GM12878 (cell line): ENCODE measurements at regions not wholly inside any gene's neighbourhood (a gene's known extent, or its start where the extent isn't known, plus 50 kb on each side); places are given as distances from the start of the nearest gene placed in this dataset.

Experiments
- ASH2L ChIP-seq: fragments of 300-600, 200-600 bp; sonication (generic); IDR thresholded peaks from 2 replicates; pipeline ENCODE4 v1.6.1; 2017; ENCODE audit warnings: low read depth, mild to moderate bottlenecking, borderline replicate concordance
- ATF3 ChIP-seq: IDR thresholded peaks from 2 replicates; pipeline ENCODE4 v1.6.1; 2011; ENCODE audit warnings: low read depth, mild to moderate bottlenecking, low read length, moderate library complexity, borderline replicate concordance; ENCODE audit errors: extremely low read depth
- ATF7 ChIP-seq: fragments of 450-650 bp; IDR thresholded peaks from 2 replicates; pipeline ENCODE4 v1.6.1; 2016; ENCODE audit warnings: low read depth, mild to moderate bottlenecking
- BCL3 ChIP-seq: IDR thresholded peaks from 2 replicates; pipeline ENCODE4 v1.6.1; 2011; ENCODE audit warnings: borderline replicate concordance, low read depth, mild to moderate bottlenecking, moderate library complexity, low read length; ENCODE audit not compliant: insufficient read depth, poor library complexity, severe bottlenecking
- BCLAF1 ChIP-seq: fragments of 450-650 bp; IDR thresholded peaks from 2 replicates; pipeline ENCODE4 v1.6.1; 2017; ENCODE audit warnings: antibody characterized with exemption, mild to moderate bottlenecking, moderate library complexity
- CHD1 ChIP-seq: IDR thresholded peaks from 2 replicates; pipeline ENCODE4 v1.6.1; 2012; ENCODE audit warnings: low read depth, low read length, improper control_type of control experiment
- CHD2 ChIP-seq: IDR thresholded peaks from 2 replicates; pipeline ENCODE4 v1.6.1; 2011; ENCODE audit warnings: low read depth, low read length, improper control_type of control experiment, borderline replicate concordance
- E2F4 ChIP-seq: IDR thresholded peaks from 2 replicates; pipeline ENCODE4 v1.6.1; 2012; ENCODE audit warnings: low read depth, low read length, improper control_type of control experiment
- ELK1 ChIP-seq: IDR thresholded peaks from 2 replicates; pipeline ENCODE4 v1.6.1; 2012; ENCODE audit warnings: low read depth, low read length, improper control_type of control experiment
- ESRRA ChIP-seq: IDR thresholded peaks from 2 replicates; pipeline ENCODE4 v1.6.1; 2012; ENCODE audit warnings: mild to moderate bottlenecking, low read length, improper control_type of control experiment
- IKZF2 ChIP-seq, 2 experiments: fragments of 450-650 bp; IDR thresholded peaks; 2 replicates each; pipeline ENCODE4 v1.6.1; 2017; ENCODE audit warnings: mild to moderate bottlenecking in 2 of 2, moderate library complexity in 2 of 2
- JUNB ChIP-seq: IDR thresholded peaks from 2 replicates; pipeline ENCODE4 v1.6.1; 2016; ENCODE audit warnings: antibody characterized with exemption, mild to moderate bottlenecking
- MEF2B ChIP-seq: fragments of 450-650 bp; IDR thresholded peaks from 2 replicates; pipeline ENCODE4 v1.6.1; 2018; ENCODE audit warnings: mild to moderate bottlenecking, moderate library complexity; ENCODE audit not compliant: partially characterized antibody, poor library complexity, severe bottlenecking
- MXI1 ChIP-seq: fragments of 150-350 bp; IDR thresholded peaks from 2 replicates; pipeline ENCODE4 v1.6.1; 2011; ENCODE audit warnings: low read depth, mild to moderate bottlenecking, inconsistent platforms, low read length, improper control_type of control experiment
- MYC ChIP-seq: IDR thresholded peaks from 2 replicates; pipeline ENCODE4 v1.6.1; 2011; ENCODE audit warnings: mild to moderate bottlenecking, low read length, moderate library complexity, inconsistent platforms; ENCODE audit not compliant: insufficient read depth, insufficient replicate concordance, insufficient read length, severe bottlenecking
- PML ChIP-seq: IDR thresholded peaks from 2 replicates; pipeline ENCODE4 v1.6.1; 2012; ENCODE audit warnings: low read length, inconsistent platforms
- PRDM15 ChIP-seq: fragments of 450-650 bp; formaldehyde crosslinking; IDR thresholded peaks from 2 replicates; pipeline ENCODE4 v1.4.0; 2020; ENCODE audit warnings: mild to moderate bottlenecking, moderate library complexity
- RFX5 ChIP-seq: IDR thresholded peaks from 2 replicates; pipeline ENCODE4 v1.6.1; 2011; ENCODE audit warnings: low read depth, low read length, improper control_type of control experiment
- ZNF207 ChIP-seq: fragments of 450-650 bp; IDR thresholded peaks from 2 replicates; pipeline ENCODE4 v1.6.1; 2014; ENCODE audit warnings: antibody characterized with exemption, mild to moderate bottlenecking, borderline replicate concordance

- TF ChIP-seq MEF2B (peak; percentile 88), CHD1 (no peak), CHD2 (no peak), IKZF2 (IDR thresholded peaks at IDR 0.05) (peak; percentile 72 to 82; a peak in 3 of 4 replicates), PML (no peak), ELK1 (no peak), ASH2L (no peak), ATF7 (peak; percentile 83), E2F4 (no peak), MXI1 (no peak), RFX5 (no peak), JUNB (peak; percentile 60), ESRRA (no peak), BCLAF1 (no peak), BCL3 (peak; percentile 42), ATF3 (no peak), ZNF207 (no peak), MYC (no peak), PRDM15 (CRISPR knock-in tag) (no peak)
Measured at GRCh38 chr2:8049851-8050571, 631.8 kb upstream of the ID2 start (continued).
